Upper lobe of right lung (tissue), 1 donor: ENCODE measurements at regions not wholly inside any gene's neighbourhood (a gene's known extent, or its start where the extent isn't known, plus 50 kb on each side); places are given as distances from the start of the nearest gene placed in this dataset.

Source experiments
- ATAC-seq: fragments of 200-7000 bp; cut with Tn5 transposase; one replicate; pipeline ENCODE4 v1.9.1; 2020; ENCODE audit warnings: mild to moderate bottlenecking, moderate library complexity
- DNase-seq: peaks from one replicate; pipeline ENCODE4 v3.0.0-alpha.2; 2020
- H3K27ac ChIP-seq: fragments of 200-600 bp; one replicate; pipeline ENCODE4 v1.8.0; 2022
- H3K27me3 ChIP-seq: fragments of 200-600 bp; one replicate; pipeline ENCODE4 v1.8.0; 2022; ENCODE audit warnings: mild to moderate bottlenecking
- H3K36me3 ChIP-seq: fragments of 200-600 bp; one replicate; pipeline ENCODE4 v1.8.0; 2022
- H3K4me1 ChIP-seq: fragments of 200-600 bp; one replicate; pipeline ENCODE4 v1.8.0; 2022
- H3K4me3 ChIP-seq: fragments of 200-600 bp; one replicate; pipeline ENCODE4 v1.8.0; 2022; ENCODE audit warnings: mild to moderate bottlenecking
- H3K9me3 ChIP-seq: fragments of 200-600 bp; one replicate; pipeline ENCODE4 v1.8.0; 2022
- CTCF ChIP-seq: fragments of 200-600 bp; IDR thresholded peaks from one replicate; pipeline ENCODE4 v1.8.0; 2022; ENCODE audit warnings: antibody characterized with exemption
- intact Hi-C: fragments of 100-400 bp; cut with DNase I; formaldehyde crosslinking; loops from one replicate; pipeline ENCODE4 v1.11.0; 2022
- donor health status: DM: no; HTN: yes; CAD: no; lungs with severe emphysema.

GRCh38 chr11:122045181-122045586 lies 70.8 kb downstream of the BLID start:
- Histone ChIP-seq H3K4me3 (no peak overlapping the region), H3K9me3 (no peaks in the 10 kb centered on the region), H3K27ac (no peak overlapping the region), H3K27me3 (no peaks in the 10 kb centered on the region), H3K4me1 (no peaks in the 10 kb centered on the region), H3K36me3 (no peaks in the 10 kb centered on the region)
- intact Hi-C loops: no loop called here
- ATAC-seq (no peak), DNase-seq (no peak)
- TF ChIP-seq CTCF: no peak

- no peak for ATAC-seq
- no peak overlapping the region for H3K27ac ChIP-seq
- H3K4me3 ChIP-seq: no peak overlapping the region
- no peaks in the 10 kb centered on the region for H3K27me3 ChIP-seq
- no peak for TF ChIP-seq CTCF
- intact Hi-C loops: no loop called here
- no peak for DNase-seq
- no peaks in the 10 kb centered on the region for H3K4me1 ChIP-seq
- H3K36me3 ChIP-seq: no peaks in the 10 kb centered on the region
- H3K9me3 ChIP-seq: no peaks in the 10 kb centered on the region
Observed at GRCh38 chr11:122044086-122044485, 71.9 kb downstream of the BLID start.

GRCh38 chr11:122042981-122043380 lies 73.0 kb downstream of the BLID start:
- H3K4me3 ChIP-seq: no peak overlapping the region
- intact Hi-C loops: no loop called here
- H3K36me3 ChIP-seq: no peaks in the 10 kb centered on the region
- no peaks in the 10 kb centered on the region for H3K27me3 ChIP-seq
- ATAC-seq (no peak), DNase-seq (no peak)
- no peaks in the 10 kb centered on the region for H3K4me1 ChIP-seq
- no peak for TF ChIP-seq CTCF
- no peaks in the 10 kb centered on the region for H3K9me3 ChIP-seq
- H3K27ac ChIP-seq: no peak overlapping the region

GRCh38 chr11:122040464-122040863 lies 75.6 kb downstream of the BLID start:
- no peaks in the 10 kb centered on the region for H3K4me1 ChIP-seq
- H3K9me3 ChIP-seq: no peaks in the 10 kb centered on the region
- no peak overlapping the region for H3K27ac ChIP-seq
- H3K36me3 ChIP-seq: no peaks in the 10 kb centered on the region
- intact Hi-C loops: no loop called here
- TF ChIP-seq CTCF: no peak
- no peak for ATAC-seq
- H3K4me3 ChIP-seq: no peak overlapping the region
- no peak for DNase-seq
- no peaks in the 10 kb centered on the region for H3K27me3 ChIP-seq

- no peak for DNase-seq
- H3K4me1 ChIP-seq: no peaks in the 10 kb centered on the region
- no peak for TF ChIP-seq CTCF
- H3K27ac ChIP-seq: no peak overlapping the region
- no peaks in the 10 kb centered on the region for H3K27me3 ChIP-seq
- intact Hi-C loops: no loop called here
- H3K36me3 ChIP-seq: no peaks in the 10 kb centered on the region
- H3K4me3 ChIP-seq: no peak overlapping the region
- peak; percentile 76 for ATAC-seq
- H3K9me3 ChIP-seq: no peaks in the 10 kb centered on the region
Observed at GRCh38 chr11:122038543-122038942, 77.5 kb downstream of the BLID start.

GRCh38 chr11:122037911-122038310 lies 78.1 kb downstream of the BLID start:
- intact Hi-C loops: no loop called here
- Histone ChIP-seq H3K36me3 (no peaks in the 10 kb centered on the region), H3K4me1 (no peaks in the 10 kb centered on the region), H3K4me3 (no peak overlapping the region), H3K9me3 (no peaks in the 10 kb centered on the region), H3K27me3 (no peaks in the 10 kb centered on the region), H3K27ac (no peak overlapping the region)
- no peak for TF ChIP-seq CTCF
- no peak for DNase-seq
- no peak for ATAC-seq
